Psoas muscle (tissue), 7 donors: ENCODE measurements at regions not wholly inside any gene's neighbourhood (a gene's known extent, or its start where the extent isn't known, plus 50 kb on each side); places are given as distances from the start of the nearest gene placed in this dataset.

Experiments used
- ATAC-seq, 4 donors: fragments of 200-7000 bp; cut with Tn5 transposase; one replicate each; pipeline ENCODE4 v1.9.1; 2020; ENCODE audit warnings: moderate library complexity in 3 of 4, mild to moderate bottlenecking in 2 of 4
- DNase-seq, 2 donors: peaks; one replicate each; pipeline ENCODE4 v3.0.0-alpha.2; 2020
- H3K27ac ChIP-seq: fragments of 200-600 bp; one replicate; pipeline ENCODE4 v1.8.0; 2022
- H3K27me3 ChIP-seq, 3 donors: fragments of 200-600 bp in 1 of 3; one replicate each; pipeline versions ENCODE4 v1.6.1 to v1.8.0; 2013 to 2022; ENCODE audit warnings: low read length in 2 of 3, mild to moderate bottlenecking in 2 of 3, moderate library complexity in 1 of 3; ENCODE audit not compliant: insufficient read depth in 3 of 3
- H3K36me3 ChIP-seq, 2 donors: fragments of 200-600 bp in 1 of 2; one replicate each; pipeline versions ENCODE4 v1.6.1 to v1.8.0; 2013 to 2022; ENCODE audit warnings: low read depth in 1 of 2, mild to moderate bottlenecking in 1 of 2, moderate library complexity in 1 of 2; ENCODE audit not compliant: insufficient read depth in 1 of 2
- H3K4me1 ChIP-seq: fragments of 200-600 bp; one replicate; pipeline ENCODE4 v1.8.0; 2022
- H3K4me3 ChIP-seq: fragments of 200-600 bp; one replicate; pipeline ENCODE4 v1.8.0; 2022; ENCODE audit warnings: mild to moderate bottlenecking
- H3K9me3 ChIP-seq: fragments of 200-600 bp; one replicate; pipeline ENCODE4 v1.8.0; 2022
- WGBS, 3 donors: extraction: QIAGEN DNeasy Blood & Tissue Kit; methylation state at CpG; one replicate each; pipeline versions ENCODE4 v1.1.6 to v1.1.7; 2013; 5-methylcytosine and 5-hydroxymethylcytosine counted together
- intact Hi-C, 2 donors: fragments of 100-400 bp; cut with DNase I; formaldehyde crosslinking; loops; one replicate each; pipeline versions ENCODE4 v1.11.0 to v1.14.2; 2022
- TF ChIP-seq, protein P1 (sequence below): fragments of 200-600 bp; IDR thresholded peaks from one replicate; pipeline ENCODE4 v1.8.0; 2022; ENCODE audit warnings: antibody characterized with exemption
- donor health status: healthy with polysubstance abuse.
- donor health status: DM: no; HTN: no; CAD: no; lungs with moderate emphysema.
- donor health status: Bipolar disorder and iron deficiency.
- donor health status: healthy.
- donor health status: DM: yes; HTN: yes; CAD: no.
- donor health status: DM: no; HTN: no; CAD: no.
- donor health status: DM: yes; HTN: yes; CAD: no.

GRCh38 chr5:28369418-28369817, 1331.0 kb upstream of the CDH9 start:
- TF ChIP-seq, protein P1, sequence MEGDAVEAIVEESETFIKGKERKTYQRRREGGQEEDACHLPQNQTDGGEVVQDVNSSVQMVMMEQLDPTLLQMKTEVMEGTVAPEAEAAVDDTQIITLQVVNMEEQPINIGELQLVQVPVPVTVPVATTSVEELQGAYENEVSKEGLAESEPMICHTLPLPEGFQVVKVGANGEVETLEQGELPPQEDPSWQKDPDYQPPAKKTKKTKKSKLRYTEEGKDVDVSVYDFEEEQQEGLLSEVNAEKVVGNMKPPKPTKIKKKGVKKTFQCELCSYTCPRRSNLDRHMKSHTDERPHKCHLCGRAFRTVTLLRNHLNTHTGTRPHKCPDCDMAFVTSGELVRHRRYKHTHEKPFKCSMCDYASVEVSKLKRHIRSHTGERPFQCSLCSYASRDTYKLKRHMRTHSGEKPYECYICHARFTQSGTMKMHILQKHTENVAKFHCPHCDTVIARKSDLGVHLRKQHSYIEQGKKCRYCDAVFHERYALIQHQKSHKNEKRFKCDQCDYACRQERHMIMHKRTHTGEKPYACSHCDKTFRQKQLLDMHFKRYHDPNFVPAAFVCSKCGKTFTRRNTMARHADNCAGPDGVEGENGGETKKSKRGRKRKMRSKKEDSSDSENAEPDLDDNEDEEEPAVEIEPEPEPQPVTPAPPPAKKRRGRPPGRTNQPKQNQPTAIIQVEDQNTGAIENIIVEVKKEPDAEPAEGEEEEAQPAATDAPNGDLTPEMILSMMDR = no peak
- Histone ChIP-seq H3K36me3 (no peaks in the 10 kb centered on the region), H3K4me3 (no peak overlapping the region), H3K27me3 (no peaks in the 10 kb centered on the region), H3K9me3 (no peaks in the 10 kb centered on the region), H3K4me1 (no peaks in the 10 kb centered on the region), H3K27ac (no peak overlapping the region)
- no peak for ATAC-seq
- intact Hi-C loops = no loop called here
- WGBS, 3 donors = 60 to 69% (median 61%) methylated on average over 2 of the region's 2 CpGs
- no peak for DNase-seq

GRCh38 chr5:28355831-28356230, 1317.4 kb upstream of the CDH9 start:
- no peak overlapping the region for H3K27ac ChIP-seq
- TF ChIP-seq, protein P1 = no peak
- no peaks in the 10 kb centered on the region for H3K27me3 ChIP-seq
- DNase-seq (no peak), ATAC-seq (no peak)
- peaks cover 8% of the 10 kb centered on the region for H3K9me3 ChIP-seq
- H3K4me3 ChIP-seq = no peak overlapping the region
- H3K4me1 ChIP-seq = no peaks in the 10 kb centered on the region
- intact Hi-C loops = no loop called here
- H3K36me3 ChIP-seq = no peaks in the 10 kb centered on the region
- 25 to 50% (median 39%) methylated on average over 2 of the region's 2 CpGs for WGBS, 3 donors

- ATAC-seq (no peak), DNase-seq (no peak)
- intact Hi-C loops = no loop called here
Observed at GRCh38 chr5:28346696-28347095, 1308.3 kb upstream of the CDH9 start.

GRCh38 chr5:28344836-28345433, 1306.5 kb upstream of the CDH9 start:
- 23 to 35% (median 31%) methylated on average over 5 of the region's 5 CpGs for WGBS, 3 donors
- no peak overlapping the region for H3K4me3 ChIP-seq
- no peaks in the 10 kb centered on the region for H3K36me3 ChIP-seq
- no peak for ATAC-seq
- H3K9me3 ChIP-seq = no peaks in the 10 kb centered on the region
- H3K4me1 ChIP-seq = no peaks in the 10 kb centered on the region
- TF ChIP-seq, protein P1 = peak; percentile 7
- H3K27ac ChIP-seq = no peak overlapping the region
- no peak for DNase-seq
- intact Hi-C loops = no loop called here
- no peaks in the 10 kb centered on the region for H3K27me3 ChIP-seq

More at GRCh38 chr5:28346696-28347095, 1308.3 kb upstream of the CDH9 start:
- peaks cover 8% of the 10 kb centered on the region for H3K9me3 ChIP-seq
- H3K36me3 ChIP-seq = no peaks in the 10 kb centered on the region
- no peak overlapping the region for H3K4me3 ChIP-seq
- no peak overlapping the region for H3K27ac ChIP-seq
- TF ChIP-seq, protein P1 = no peak
- H3K27me3 ChIP-seq = no peaks in the 10 kb centered on the region
- no peaks in the 10 kb centered on the region for H3K4me1 ChIP-seq
- 94 to 96% (median 96%) methylated on average over 5 of the region's 5 CpGs for WGBS, 3 donors

DNA sequence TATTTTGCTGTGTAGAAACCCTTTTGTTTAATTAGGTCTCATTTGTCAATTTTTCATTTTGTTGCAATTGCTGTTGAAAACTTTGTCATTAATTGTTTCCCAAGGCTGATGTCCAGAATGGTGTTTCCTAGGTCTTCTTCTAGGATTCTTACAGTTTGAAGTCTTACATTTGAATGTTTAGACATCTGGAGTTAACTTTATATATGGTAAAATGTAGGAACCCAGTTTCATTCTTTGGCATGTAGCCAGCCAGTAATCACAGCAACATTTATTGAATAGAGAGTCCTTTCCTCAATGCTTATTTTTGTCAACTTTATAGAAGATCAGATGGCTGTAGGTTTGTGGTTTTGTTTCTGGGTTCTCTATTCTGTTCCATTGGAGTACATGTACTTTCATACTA, 1290.8 kb upstream of the CDH9 start:
- H3K4me1 ChIP-seq = no peaks in the 10 kb centered on the region
- peaks cover 5% of the 10 kb centered on the region for H3K9me3 ChIP-seq
- DNase-seq = no peak
- intact Hi-C loops = no loop called here
- H3K27me3 ChIP-seq = no peaks in the 10 kb centered on the region
- ATAC-seq = no peak
- H3K4me3 ChIP-seq = no peak overlapping the region
- H3K27ac ChIP-seq = no peak overlapping the region
- H3K36me3 ChIP-seq = no peaks in the 10 kb centered on the region
- TF ChIP-seq, protein P1 = no peak
